ENCODE measurements at regions not wholly inside any gene's neighbourhood (a gene's known extent, or its start where the extent isn't known, plus 50 kb on each side); places are given as distances from the start of the nearest gene placed in this dataset.

DNA sequence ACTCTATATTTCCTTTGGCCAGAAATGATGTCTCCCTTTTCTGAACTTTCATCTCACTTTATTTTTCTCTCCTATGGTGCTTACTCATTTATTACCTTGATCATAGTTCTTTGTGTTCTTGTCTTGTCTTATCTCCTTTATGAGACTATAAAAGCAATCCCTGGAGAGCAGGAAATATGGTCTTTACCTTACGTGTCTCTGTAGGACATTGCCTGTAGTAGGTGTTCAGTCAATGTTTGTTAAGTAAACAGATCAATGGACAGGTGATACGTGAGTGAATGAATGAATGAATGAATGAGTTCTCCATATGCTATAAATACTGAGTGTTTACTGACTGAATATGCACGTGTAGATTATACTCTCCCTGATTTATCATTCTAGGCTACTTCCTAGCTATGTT is 193.7 kb upstream of the HMGA2 start:
- TF ChIP-seq, protein P1, sequence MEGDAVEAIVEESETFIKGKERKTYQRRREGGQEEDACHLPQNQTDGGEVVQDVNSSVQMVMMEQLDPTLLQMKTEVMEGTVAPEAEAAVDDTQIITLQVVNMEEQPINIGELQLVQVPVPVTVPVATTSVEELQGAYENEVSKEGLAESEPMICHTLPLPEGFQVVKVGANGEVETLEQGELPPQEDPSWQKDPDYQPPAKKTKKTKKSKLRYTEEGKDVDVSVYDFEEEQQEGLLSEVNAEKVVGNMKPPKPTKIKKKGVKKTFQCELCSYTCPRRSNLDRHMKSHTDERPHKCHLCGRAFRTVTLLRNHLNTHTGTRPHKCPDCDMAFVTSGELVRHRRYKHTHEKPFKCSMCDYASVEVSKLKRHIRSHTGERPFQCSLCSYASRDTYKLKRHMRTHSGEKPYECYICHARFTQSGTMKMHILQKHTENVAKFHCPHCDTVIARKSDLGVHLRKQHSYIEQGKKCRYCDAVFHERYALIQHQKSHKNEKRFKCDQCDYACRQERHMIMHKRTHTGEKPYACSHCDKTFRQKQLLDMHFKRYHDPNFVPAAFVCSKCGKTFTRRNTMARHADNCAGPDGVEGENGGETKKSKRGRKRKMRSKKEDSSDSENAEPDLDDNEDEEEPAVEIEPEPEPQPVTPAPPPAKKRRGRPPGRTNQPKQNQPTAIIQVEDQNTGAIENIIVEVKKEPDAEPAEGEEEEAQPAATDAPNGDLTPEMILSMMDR (conservative IDR thresholded peaks at IDR 0.05), result no peak
- no peak for TF ChIP-seq EZH2 (IDR thresholded peaks at IDR 0.05; ENCODE audit: low read depth)

All from PC-9 (cell line).